Liver (tissue), 8 donors: ENCODE measurements at regions not wholly inside any gene's neighbourhood (a gene's known extent, or its start where the extent isn't known, plus 50 kb on each side); places are given as distances from the start of the nearest gene placed in this dataset.

Source experiments
- DNase-seq: peaks from one replicate; pipeline ENCODE4 v3.0.0-alpha.2; 2017; ENCODE audit warnings: low spot score
- H3K27ac ChIP-seq, 2 donors: one replicate each; pipeline ENCODE4 v1.7.0; 2013; ENCODE audit warnings: inconsistent platforms in 2 of 2, low read length in 2 of 2, control low read depth in 1 of 2, low read depth in 1 of 2, mild to moderate bottlenecking in 1 of 2
- H3K27me3 ChIP-seq, 4 donors: one replicate each; pipeline versions ENCODE4 v1.6.1 to v1.7.0; 2013; ENCODE audit warnings: low read length in 3 of 4, inconsistent platforms in 1 of 4, mild to moderate bottlenecking in 1 of 4, moderate library complexity in 1 of 4; ENCODE audit not compliant: control insufficient read depth in 4 of 4, insufficient read depth in 4 of 4
- H3K36me3 ChIP-seq, 4 donors: one replicate each; pipeline versions ENCODE4 v1.6.1 to v1.7.0; 2013; ENCODE audit warnings: low read length in 3 of 4, mild to moderate bottlenecking in 3 of 4, low read depth in 1 of 4, moderate library complexity in 1 of 4; ENCODE audit not compliant: control insufficient read depth in 4 of 4, insufficient read depth in 3 of 4
- H3K4me1 ChIP-seq, 4 donors: one replicate each; pipeline versions ENCODE4 v1.6.1 to v1.7.0; 2013; ENCODE audit warnings: low read length in 3 of 4, mild to moderate bottlenecking in 3 of 4, moderate library complexity in 1 of 4; ENCODE audit not compliant: control insufficient read depth in 4 of 4, insufficient read depth in 4 of 4
- H3K4me3 ChIP-seq, 3 donors: one replicate each; pipeline versions ENCODE4 v1.6.1 to v1.7.0; 2013; ENCODE audit warnings: low read length in 3 of 3, control low read depth in 1 of 3, low read depth in 1 of 3, mild to moderate bottlenecking in 1 of 3
- H3K9ac ChIP-seq, 2 donors: one replicate each; pipeline ENCODE4 v1.7.0; 2013; ENCODE audit warnings: low read length in 2 of 2, mild to moderate bottlenecking in 2 of 2, moderate library complexity in 2 of 2, control low read depth in 1 of 2, low read depth in 1 of 2
- H3K9me3 ChIP-seq, 4 donors: one replicate each; pipeline versions ENCODE4 v1.6.1 to v1.7.0; 2013; ENCODE audit warnings: low read length in 3 of 4; ENCODE audit not compliant: control insufficient read depth in 4 of 4
- ATF3 ChIP-seq: IDR thresholded peaks from 2 replicates; pipeline ENCODE4 v1.6.1; 2016; ENCODE audit warnings: antibody characterized with exemption
- CTCF ChIP-seq: fragments of 150-350 bp; IDR thresholded peaks from 2 replicates; pipeline ENCODE4 v1.5.1; 2017; ENCODE audit warnings: improper control_type of control experiment, low read depth, low read length; ENCODE audit not compliant: missing input control
- EGR1 ChIP-seq, 2 donors: IDR thresholded peaks; 2 replicates each; pipeline ENCODE4 v1.6.1; 2016 to 2018; ENCODE audit warnings: antibody characterized with exemption in 2 of 2, low read depth in 2 of 2
- FOXA1 ChIP-seq: IDR thresholded peaks from 2 replicates; pipeline ENCODE4 v1.6.1; 2016; ENCODE audit warnings: antibody characterized with exemption
- FOXA2 ChIP-seq: IDR thresholded peaks from 2 replicates; pipeline ENCODE4 v1.6.1; 2016; ENCODE audit warnings: antibody characterized with exemption
- GABPA ChIP-seq, 2 donors: IDR thresholded peaks in 1 of 2; conservative IDR thresholded peaks in 1 of 2; 2 replicates each; pipeline ENCODE4 v1.6.1; 2016; ENCODE audit warnings: antibody characterized with exemption in 2 of 2, mild to moderate bottlenecking in 1 of 2, moderate library complexity in 1 of 2
- HNF4A ChIP-seq, 2 donors: conservative IDR thresholded peaks; 2 replicates each; pipeline ENCODE4 v1.6.1; 2016; ENCODE audit warnings: antibody characterized with exemption in 2 of 2, mild to moderate bottlenecking in 2 of 2
- JUND ChIP-seq, 2 donors: IDR thresholded peaks; 2 replicates each; pipeline ENCODE4 v1.6.1; 2016; ENCODE audit warnings: antibody characterized with exemption in 2 of 2
- MAX ChIP-seq: IDR thresholded peaks from 2 replicates; pipeline ENCODE4 v1.6.1; 2016; ENCODE audit warnings: antibody characterized with exemption
- NR2F2 ChIP-seq: IDR thresholded peaks from 2 replicates; pipeline ENCODE4 v1.6.1; 2016; ENCODE audit warnings: antibody characterized with exemption
- RAD21 ChIP-seq, 2 donors: IDR thresholded peaks; 2 replicates each; pipeline ENCODE4 v1.6.1; 2016; ENCODE audit warnings: antibody characterized with exemption in 2 of 2, mild to moderate bottlenecking in 2 of 2
- RXRA ChIP-seq, 2 donors: IDR thresholded peaks; 2 replicates each; pipeline ENCODE4 v1.6.1; 2017 to 2018; ENCODE audit warnings: antibody characterized with exemption in 2 of 2, mild to moderate bottlenecking in 1 of 2
- SP1 ChIP-seq: IDR thresholded peaks from 2 replicates; pipeline ENCODE4 v1.6.1; 2018; ENCODE audit warnings: antibody characterized with exemption, mild to moderate bottlenecking
- TAF1 ChIP-seq: conservative IDR thresholded peaks from 2 replicates; pipeline ENCODE4 v1.6.1; 2016; ENCODE audit warnings: antibody characterized with exemption, mild to moderate bottlenecking
- YY1 ChIP-seq: IDR thresholded peaks from 2 replicates; pipeline ENCODE4 v1.6.1; 2016; ENCODE audit warnings: antibody characterized with exemption, mild to moderate bottlenecking
- WGBS: extraction: QIAGEN DNeasy Blood & Tissue Kit; methylation state at CpG from one replicate; pipeline ENCODE4 v1.1.7; 2013; 5-methylcytosine and 5-hydroxymethylcytosine counted together
- TF ChIP-seq, protein P1 (sequence below): IDR thresholded peaks from 2 replicates; pipeline ENCODE4 v1.6.1; 2016; ENCODE audit warnings: antibody characterized with exemption
- TF ChIP-seq, protein P2 (sequence below): IDR thresholded peaks from 2 replicates; pipeline ENCODE4 v1.6.1; 2016; ENCODE audit warnings: antibody characterized with exemption, mild to moderate bottlenecking
- donor health status: healthy.
- donor health status: healthy.
- donor health status: healthy.
- donor health status: healthy.
- donor health status: healthy.

DNA sequence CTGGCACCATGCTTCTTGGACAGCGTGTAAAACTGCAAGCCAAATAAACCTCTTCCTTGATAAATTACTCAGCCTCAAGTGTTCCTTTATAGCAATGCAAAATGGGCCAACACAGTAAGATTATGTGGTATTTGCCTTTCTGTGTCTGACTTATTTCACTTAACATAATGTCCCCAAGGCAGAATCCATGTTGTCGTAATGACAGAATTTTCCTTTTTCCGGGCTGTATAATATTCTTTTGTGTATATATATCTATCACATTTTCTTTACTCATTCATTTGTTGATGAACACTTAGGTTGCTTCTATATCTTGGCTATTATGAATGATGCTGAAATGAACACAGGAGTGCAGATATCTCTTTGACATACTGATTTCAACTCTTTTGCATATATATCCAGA lies 209.1 kb upstream of the PTER start:
- DNase-seq, result no peak
- H3K9ac ChIP-seq, result no peak overlapping the region
- H3K4me1 ChIP-seq, result no peaks in the 10 kb centered on the region
- 81% methylated on average over 3 of the region's 3 CpGs for WGBS
- peaks cover 0 to 4% (median 2%) of the 10 kb centered on the region in 4 donors for H3K9me3 ChIP-seq
- no peaks in the 10 kb centered on the region for H3K27me3 ChIP-seq
- no peaks in the 10 kb centered on the region for H3K36me3 ChIP-seq
- no peak overlapping the region for H3K27ac ChIP-seq
- H3K4me3 ChIP-seq, result no peak overlapping the region
- TF ChIP-seq, protein P1, sequence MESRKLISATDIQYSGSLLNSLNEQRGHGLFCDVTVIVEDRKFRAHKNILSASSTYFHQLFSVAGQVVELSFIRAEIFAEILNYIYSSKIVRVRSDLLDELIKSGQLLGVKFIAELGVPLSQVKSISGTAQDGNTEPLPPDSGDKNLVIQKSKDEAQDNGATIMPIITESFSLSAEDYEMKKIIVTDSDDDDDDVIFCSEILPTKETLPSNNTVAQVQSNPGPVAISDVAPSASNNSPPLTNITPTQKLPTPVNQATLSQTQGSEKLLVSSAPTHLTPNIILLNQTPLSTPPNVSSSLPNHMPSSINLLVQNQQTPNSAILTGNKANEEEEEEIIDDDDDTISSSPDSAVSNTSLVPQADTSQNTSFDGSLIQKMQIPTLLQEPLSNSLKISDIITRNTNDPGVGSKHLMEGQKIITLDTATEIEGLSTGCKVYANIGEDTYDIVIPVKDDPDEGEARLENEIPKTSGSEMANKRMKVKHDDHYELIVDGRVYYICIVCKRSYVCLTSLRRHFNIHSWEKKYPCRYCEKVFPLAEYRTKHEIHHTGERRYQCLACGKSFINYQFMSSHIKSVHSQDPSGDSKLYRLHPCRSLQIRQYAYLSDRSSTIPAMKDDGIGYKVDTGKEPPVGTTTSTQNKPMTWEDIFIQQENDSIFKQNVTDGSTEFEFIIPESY, result no peak
- TF ChIP-seq MAX (no peak), GABPA (IDR thresholded peaks at IDR 0.05 in 1 of 2, conservative IDR thresholded peaks at IDR 0.05 in 1 of 2) (no peak), SP1 (no peak), FOXA2 (no peak), YY1 (no peak), RXRA (IDR thresholded peaks at IDR 0.05) (no peak), NR2F2 (no peak), RAD21 (IDR thresholded peaks at IDR 0.05) (no peak), JUND (IDR thresholded peaks at IDR 0.05) (no peak), CTCF (no peak), HNF4A (conservative IDR thresholded peaks at IDR 0.05) (no peak), ATF3 (no peak), EGR1 (IDR thresholded peaks at IDR 0.05; ENCODE audit: low read depth in 2 of 2) (no peak), TAF1 (no peak), FOXA1 (no peak)
- TF ChIP-seq, protein P2, sequence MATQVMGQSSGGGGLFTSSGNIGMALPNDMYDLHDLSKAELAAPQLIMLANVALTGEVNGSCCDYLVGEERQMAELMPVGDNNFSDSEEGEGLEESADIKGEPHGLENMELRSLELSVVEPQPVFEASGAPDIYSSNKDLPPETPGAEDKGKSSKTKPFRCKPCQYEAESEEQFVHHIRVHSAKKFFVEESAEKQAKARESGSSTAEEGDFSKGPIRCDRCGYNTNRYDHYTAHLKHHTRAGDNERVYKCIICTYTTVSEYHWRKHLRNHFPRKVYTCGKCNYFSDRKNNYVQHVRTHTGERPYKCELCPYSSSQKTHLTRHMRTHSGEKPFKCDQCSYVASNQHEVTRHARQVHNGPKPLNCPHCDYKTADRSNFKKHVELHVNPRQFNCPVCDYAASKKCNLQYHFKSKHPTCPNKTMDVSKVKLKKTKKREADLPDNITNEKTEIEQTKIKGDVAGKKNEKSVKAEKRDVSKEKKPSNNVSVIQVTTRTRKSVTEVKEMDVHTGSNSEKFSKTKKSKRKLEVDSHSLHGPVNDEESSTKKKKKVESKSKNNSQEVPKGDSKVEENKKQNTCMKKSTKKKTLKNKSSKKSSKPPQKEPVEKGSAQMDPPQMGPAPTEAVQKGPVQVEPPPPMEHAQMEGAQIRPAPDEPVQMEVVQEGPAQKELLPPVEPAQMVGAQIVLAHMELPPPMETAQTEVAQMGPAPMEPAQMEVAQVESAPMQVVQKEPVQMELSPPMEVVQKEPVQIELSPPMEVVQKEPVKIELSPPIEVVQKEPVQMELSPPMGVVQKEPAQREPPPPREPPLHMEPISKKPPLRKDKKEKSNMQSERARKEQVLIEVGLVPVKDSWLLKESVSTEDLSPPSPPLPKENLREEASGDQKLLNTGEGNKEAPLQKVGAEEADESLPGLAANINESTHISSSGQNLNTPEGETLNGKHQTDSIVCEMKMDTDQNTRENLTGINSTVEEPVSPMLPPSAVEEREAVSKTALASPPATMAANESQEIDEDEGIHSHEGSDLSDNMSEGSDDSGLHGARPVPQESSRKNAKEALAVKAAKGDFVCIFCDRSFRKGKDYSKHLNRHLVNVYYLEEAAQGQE, result no peak

DNA sequence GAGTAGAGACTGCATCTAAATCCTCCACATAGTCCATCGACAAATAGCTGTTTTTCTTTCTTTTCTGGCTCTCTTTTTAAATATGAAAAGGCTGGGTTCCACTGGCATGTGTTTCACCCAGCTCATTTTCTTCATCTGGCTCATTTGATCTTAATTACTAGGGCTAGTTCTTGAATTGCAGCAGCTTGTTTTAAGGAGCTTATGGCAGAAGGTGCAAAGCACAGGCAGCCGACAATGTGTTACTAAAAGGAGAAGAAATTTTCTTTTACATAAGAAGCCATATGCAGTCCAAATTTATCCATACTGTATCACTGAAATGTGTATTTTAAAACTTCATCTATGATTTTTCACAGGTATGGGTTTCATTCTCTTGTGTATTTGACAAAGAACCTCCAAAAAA lies 205.6 kb upstream of the PTER start:
- Histone ChIP-seq H3K27me3 (no peaks in the 10 kb centered on the region), H3K4me3 (no peak overlapping the region), H3K9me3 (peaks cover 0 to 2% (median 0%) of the 10 kb centered on the region in 4 donors), H3K36me3 (no peaks in the 10 kb centered on the region), H3K27ac (no peak overlapping the region), H3K4me1 (no peaks in the 10 kb centered on the region), H3K9ac (no peak overlapping the region)
- no peak for DNase-seq
- 86% methylated on average over 2 of the region's 2 CpGs for WGBS
- no peak for TF ChIP-seq SP1
- no peak for TF ChIP-seq CTCF
- TF ChIP-seq, protein P2, result no peak
- no peak for TF ChIP-seq RXRA (IDR thresholded peaks at IDR 0.05)
